C4-2B (cell line): ENCODE measurements at regions not wholly inside any gene's neighbourhood (a gene's known extent, or its start where the extent isn't known, plus 50 kb on each side); places are given as distances from the start of the nearest gene placed in this dataset.

Experiments used
- CTCF ChIP-seq: fragments of 450-650 bp; conservative IDR thresholded peaks from 2 replicates; pipeline ENCODE4 v1.5.1; 2017; ENCODE audit warnings: mild to moderate bottlenecking
- ZFX ChIP-seq: fragments of 450-650 bp; IDR thresholded peaks from 2 replicates; pipeline ENCODE4 v1.6.1; 2017

GRCh38 chr6:28775405-28776129, 148.2 kb downstream of the TRIM27 start:
- TF ChIP-seq CTCF (no peak), ZFX (no peak)
